ENCODE measurements at regions not wholly inside any gene's neighbourhood (a gene's known extent, or its start where the extent isn't known, plus 50 kb on each side); places are given as distances from the start of the nearest gene placed in this dataset.
"Not testable (repeated sequence)": the region's sequence is repeated elsewhere in the genome, so short reads cannot be mapped to it uniquely, and the experiment has no call there.

- POLR2A ChIA-PET = no interaction called here
- intact Hi-C loops (cut with micrococcal nuclease; ENCODE audit: unreplicated experiment) = no loop called here
Measured at GRCh38 chr14:37834275-37834674, 238.8 kb downstream of the TTC6 start.

GRCh38 chr14:37838778-37839177 is 243.3 kb downstream of the TTC6 start:
- H3K79me2 ChIP-seq (ENCODE audit: insufficient read depth, low read depth, low read length); H2AFZ ChIP-seq (ENCODE audit: low read length); H3K27ac ChIP-seq (ENCODE audit: low read depth, low read length, poor library complexity, severe bottlenecking); H3K9me2 ChIP-seq (ENCODE audit: insufficient read depth, low read length); BruUV-seq (replicated peaks); DNase-seq (ENCODE audit: low spot score); H4K20me1 ChIP-seq (ENCODE audit: insufficient read depth, low read length); H3K36me3 ChIP-seq (ENCODE audit: insufficient read depth, low read length); H3K9me3 ChIP-seq (ENCODE audit: low read length); H3K4me2 ChIP-seq (ENCODE audit: low read length); H3K4me1 ChIP-seq (ENCODE audit: insufficient read depth, low read length, poor library complexity, severe bottlenecking); intact Hi-C loops (cut with micrococcal nuclease; ENCODE audit: unreplicated experiment); POLR2A ChIA-PET; CTCF ChIA-PET (ENCODE audit: unreplicated experiment); H3K4me3 ChIP-seq (ENCODE audit: low read depth, low read length, poor library complexity, severe bottlenecking): not testable (repeated sequence)

More at GRCh38 chr14:37834275-37834674, 238.8 kb downstream of the TTC6 start:
- Histone ChIP-seq H3K9me2 (ENCODE audit: insufficient read depth, low read length) (no peaks in the 10 kb centered on the region), H3K36me3 (ENCODE audit: insufficient read depth, low read length) (no peaks in the 10 kb centered on the region), H3K79me2 (ENCODE audit: insufficient read depth, low read depth, low read length) (no peaks in the 10 kb centered on the region), H2AFZ (ENCODE audit: low read length) (no peak overlapping the region), H3K9me3 (ENCODE audit: low read length) (no peaks in the 10 kb centered on the region), H3K27ac (ENCODE audit: low read depth, low read length, poor library complexity, severe bottlenecking) (no peak overlapping the region), H3K4me1 (ENCODE audit: insufficient read depth, low read length, poor library complexity, severe bottlenecking) (no peaks in the 10 kb centered on the region), H3K4me2 (ENCODE audit: low read length) (no peak overlapping the region), H3K4me3 (ENCODE audit: low read depth, low read length, poor library complexity, severe bottlenecking) (no peak overlapping the region), H4K20me1 (ENCODE audit: insufficient read depth, low read length) (no peaks in the 10 kb centered on the region)
- BruUV-seq (replicated peaks) = no TSS peak
- CTCF ChIA-PET (ENCODE audit: unreplicated experiment) = no interaction called here
- peak; percentile 1 for DNase-seq (ENCODE audit: low spot score)
- no peak for TF ChIP-seq EZH2phosphoT487 (IDR thresholded peaks at IDR 0.05; ENCODE audit: borderline replicate concordance, low read depth, low read length)
- no peak for TF ChIP-seq CTCF (conservative IDR thresholded peaks at IDR 0.05; ENCODE audit: low read length)

GRCh38 chr14:37841039-37841438 is 245.6 kb downstream of the TTC6 start:
- CTCF ChIA-PET (ENCODE audit: unreplicated experiment) = not testable (repeated sequence)

GRCh38 chr14:37842106-37842505 is 246.7 kb downstream of the TTC6 start:
- no peaks in the 10 kb centered on the region for H3K36me3 ChIP-seq (ENCODE audit: insufficient read depth, low read length)
- H2AFZ ChIP-seq (ENCODE audit: low read length) = no peak overlapping the region
- intact Hi-C loops (cut with micrococcal nuclease; ENCODE audit: unreplicated experiment) = no loop called here
- H3K79me2 ChIP-seq (ENCODE audit: insufficient read depth, low read depth, low read length) = no peaks in the 10 kb centered on the region
- no peaks in the 10 kb centered on the region for H3K4me1 ChIP-seq (ENCODE audit: insufficient read depth, low read length, poor library complexity, severe bottlenecking)
- TF ChIP-seq EZH2phosphoT487 (IDR thresholded peaks at IDR 0.05; ENCODE audit: borderline replicate concordance, low read depth, low read length) (no peak), CTCF (conservative IDR thresholded peaks at IDR 0.05; ENCODE audit: low read length) (no peak)
- no peaks in the 10 kb centered on the region for H3K9me2 ChIP-seq (ENCODE audit: insufficient read depth, low read length)
- ChIA-PET POLR2A (no interaction called here), CTCF (ENCODE audit: unreplicated experiment) (no interaction called here)
- no peak overlapping the region for H3K4me2 ChIP-seq (ENCODE audit: low read length)
- no TSS peak for BruUV-seq (replicated peaks)
- H3K9me3 ChIP-seq (ENCODE audit: low read length) = no peaks in the 10 kb centered on the region
- DNase-seq (ENCODE audit: low spot score) = no peak
- no peak overlapping the region for H3K4me3 ChIP-seq (ENCODE audit: low read depth, low read length, poor library complexity, severe bottlenecking)
- no peak overlapping the region for H3K27ac ChIP-seq (ENCODE audit: low read depth, low read length, poor library complexity, severe bottlenecking)
- H4K20me1 ChIP-seq (ENCODE audit: insufficient read depth, low read length) = no peaks in the 10 kb centered on the region

More at GRCh38 chr14:37841039-37841438, 245.6 kb downstream of the TTC6 start:
- DNase-seq (ENCODE audit: low spot score); H2AFZ ChIP-seq (ENCODE audit: low read length); H3K36me3 ChIP-seq (ENCODE audit: insufficient read depth, low read length); BruUV-seq (replicated peaks); intact Hi-C loops (cut with micrococcal nuclease; ENCODE audit: unreplicated experiment); H4K20me1 ChIP-seq (ENCODE audit: insufficient read depth, low read length); H3K27ac ChIP-seq (ENCODE audit: low read depth, low read length, poor library complexity, severe bottlenecking); H3K9me2 ChIP-seq (ENCODE audit: insufficient read depth, low read length); H3K4me1 ChIP-seq (ENCODE audit: insufficient read depth, low read length, poor library complexity, severe bottlenecking); H3K4me3 ChIP-seq (ENCODE audit: low read depth, low read length, poor library complexity, severe bottlenecking); H3K9me3 ChIP-seq (ENCODE audit: low read length); H3K4me2 ChIP-seq (ENCODE audit: low read length); H3K79me2 ChIP-seq (ENCODE audit: insufficient read depth, low read depth, low read length): not testable (repeated sequence)
- POLR2A ChIA-PET = interaction anchor here (0.6 kb wide), 1 partner anchor 1403 kb away, joined by 3 read pairs; no protein-coding TSS in a partner anchor
